GM20000 (cell line): ENCODE measurements at regions not wholly inside any gene's neighbourhood (a gene's known extent, or its start where the extent isn't known, plus 50 kb on each side); places are given as distances from the start of the nearest gene placed in this dataset.

ENCODE experiments used
- DNase-seq: peaks from one replicate; pipeline ENCODE4 v3.0.0; 2012; ENCODE audit warnings: low spot score
- TF ChIP-seq, protein P1 (sequence below): IDR thresholded peaks from 2 replicates; pipeline ENCODE4 v1.5.1; 2012; ENCODE audit warnings: mild to moderate bottlenecking, control low read depth; ENCODE audit errors: extremely low read depth, missing control alignments

DNA sequence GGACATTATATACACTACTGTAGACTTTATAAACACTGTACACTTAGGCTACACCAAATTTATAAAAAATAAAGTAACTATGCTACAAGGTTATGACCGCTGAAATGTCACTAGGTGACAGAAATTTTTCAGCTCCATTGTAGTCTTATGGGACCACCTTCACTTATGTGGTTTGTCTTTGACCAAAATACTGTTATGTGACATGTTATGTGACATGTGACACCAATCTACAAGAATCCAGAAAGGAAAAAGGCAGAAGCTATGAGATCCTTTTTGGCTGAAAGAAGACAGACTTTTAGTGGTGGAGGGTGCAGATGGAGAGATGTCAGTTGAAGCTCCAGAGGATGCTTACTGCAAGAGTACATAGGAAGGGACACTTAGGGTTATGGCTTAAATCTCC, 1378.4 kb upstream of the TENM4 start:
- no peak for DNase-seq
- TF ChIP-seq, protein P1, sequence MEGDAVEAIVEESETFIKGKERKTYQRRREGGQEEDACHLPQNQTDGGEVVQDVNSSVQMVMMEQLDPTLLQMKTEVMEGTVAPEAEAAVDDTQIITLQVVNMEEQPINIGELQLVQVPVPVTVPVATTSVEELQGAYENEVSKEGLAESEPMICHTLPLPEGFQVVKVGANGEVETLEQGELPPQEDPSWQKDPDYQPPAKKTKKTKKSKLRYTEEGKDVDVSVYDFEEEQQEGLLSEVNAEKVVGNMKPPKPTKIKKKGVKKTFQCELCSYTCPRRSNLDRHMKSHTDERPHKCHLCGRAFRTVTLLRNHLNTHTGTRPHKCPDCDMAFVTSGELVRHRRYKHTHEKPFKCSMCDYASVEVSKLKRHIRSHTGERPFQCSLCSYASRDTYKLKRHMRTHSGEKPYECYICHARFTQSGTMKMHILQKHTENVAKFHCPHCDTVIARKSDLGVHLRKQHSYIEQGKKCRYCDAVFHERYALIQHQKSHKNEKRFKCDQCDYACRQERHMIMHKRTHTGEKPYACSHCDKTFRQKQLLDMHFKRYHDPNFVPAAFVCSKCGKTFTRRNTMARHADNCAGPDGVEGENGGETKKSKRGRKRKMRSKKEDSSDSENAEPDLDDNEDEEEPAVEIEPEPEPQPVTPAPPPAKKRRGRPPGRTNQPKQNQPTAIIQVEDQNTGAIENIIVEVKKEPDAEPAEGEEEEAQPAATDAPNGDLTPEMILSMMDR: no peak

DNA sequence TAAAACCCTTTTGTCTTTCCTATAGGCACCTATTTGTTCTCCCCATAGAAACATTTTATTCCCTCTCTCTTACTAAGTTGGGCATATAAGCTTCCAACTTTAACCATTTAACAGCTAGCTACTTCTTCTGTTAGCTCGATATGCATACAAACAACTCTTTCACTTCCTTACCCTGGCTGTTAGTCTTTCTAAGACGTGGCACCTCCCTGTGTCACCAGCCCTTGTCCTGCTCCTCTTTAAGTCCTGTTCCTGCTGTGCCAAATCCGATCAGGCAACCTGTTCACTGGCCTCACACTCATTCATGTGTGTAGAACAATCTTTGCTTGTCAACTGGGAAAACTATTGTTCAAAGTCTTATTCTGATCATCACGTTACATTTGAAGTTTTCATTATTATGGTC, 1376.1 kb upstream of the TENM4 start:
- TF ChIP-seq, protein P1: no peak
- peak; percentile 12 for DNase-seq

DNA sequence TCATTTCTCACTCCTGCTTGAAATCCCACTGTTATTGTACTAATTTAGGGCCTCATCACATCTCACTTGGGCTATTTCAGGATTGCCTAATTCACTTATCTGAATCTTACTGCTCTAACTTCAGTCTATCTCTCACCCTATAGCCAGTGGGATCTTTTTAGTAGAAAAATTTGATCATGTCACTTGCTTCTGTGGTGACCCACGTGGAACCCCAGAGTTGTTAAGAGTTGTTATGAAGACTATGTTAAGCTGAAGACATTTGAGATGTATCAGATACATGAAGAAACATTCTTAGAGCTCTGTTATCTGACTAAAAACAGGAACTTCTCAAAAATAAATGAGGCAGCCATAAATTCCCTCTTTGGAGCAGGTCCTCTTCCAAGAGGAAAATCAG, 1375.6 kb upstream of the TENM4 start:
- TF ChIP-seq, protein P1: no peak
- peak; percentile 3 for DNase-seq

DNA sequence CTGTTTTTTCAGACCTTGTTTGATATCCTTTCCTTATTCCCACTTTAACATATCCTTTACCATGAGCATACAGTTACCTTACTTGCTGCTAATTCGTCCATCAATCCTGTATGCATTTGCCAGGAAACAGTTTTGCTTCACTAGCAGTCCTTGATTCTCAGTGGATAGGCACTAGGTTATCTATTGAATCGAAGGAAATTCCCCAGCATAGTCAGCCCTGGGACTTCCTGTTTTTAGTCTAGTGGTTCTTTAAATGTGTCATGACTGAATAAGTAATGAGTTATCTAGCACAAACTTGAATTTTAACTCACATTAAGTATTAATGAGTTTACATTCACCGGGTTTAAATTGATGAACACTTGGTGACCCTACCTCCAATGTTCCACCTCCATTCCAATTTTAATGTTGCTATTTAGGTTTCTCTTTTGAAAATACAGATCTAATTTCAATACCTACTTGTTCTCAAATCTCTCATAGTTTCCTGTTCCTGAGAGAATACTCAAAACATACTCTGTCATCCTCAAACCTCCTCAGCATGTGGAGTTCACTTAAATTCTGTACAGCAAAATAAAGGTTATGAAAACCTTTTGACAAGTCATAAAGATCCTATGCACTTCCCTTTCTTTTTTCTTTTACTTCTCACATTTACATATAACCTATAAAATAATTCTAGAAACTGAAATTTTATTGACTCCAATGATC, 1375.1 kb upstream of the TENM4 start:
- TF ChIP-seq, protein P1: no peak
- peak; percentile 35 for DNase-seq

DNA sequence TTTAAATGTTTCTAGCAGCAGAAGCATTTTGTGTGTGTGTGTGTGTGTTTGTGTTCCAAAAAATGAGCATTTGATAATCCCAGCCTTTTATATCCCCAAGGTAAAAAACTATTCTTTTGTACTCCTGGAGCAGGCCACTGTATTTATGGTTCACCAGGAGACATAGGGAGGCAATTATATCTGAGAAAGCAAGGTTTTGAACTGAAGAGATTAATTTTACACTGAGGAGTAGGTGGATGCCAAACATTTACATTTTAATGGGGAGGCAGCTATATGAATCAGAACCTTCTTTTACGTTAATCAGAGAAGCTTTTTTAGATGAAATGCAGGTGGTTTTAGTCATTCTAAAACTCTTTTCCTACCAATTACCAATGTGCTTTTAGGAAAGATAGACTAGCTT, 1374.0 kb upstream of the TENM4 start:
- no peak for DNase-seq
- TF ChIP-seq, protein P1: no peak

DNA sequence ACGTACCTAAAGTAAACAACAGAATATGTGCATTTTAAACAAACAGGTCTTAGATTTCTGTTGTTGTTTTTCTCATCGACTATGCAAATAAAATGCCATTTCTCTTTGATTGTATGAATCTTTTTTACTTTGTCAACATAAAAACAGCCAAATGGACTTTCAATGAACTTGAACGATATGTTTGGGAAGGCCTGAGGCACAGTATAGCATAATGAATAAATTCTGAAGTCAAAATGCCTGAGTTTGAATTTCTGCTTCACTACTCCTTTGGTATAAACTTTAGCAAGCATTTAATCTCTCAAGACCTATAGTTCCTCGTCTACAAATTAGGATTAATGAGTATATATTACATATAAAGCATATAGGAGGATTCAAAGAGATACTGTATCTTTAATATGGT, 1369.9 kb upstream of the TENM4 start:
- TF ChIP-seq, protein P1: no peak

DNA sequence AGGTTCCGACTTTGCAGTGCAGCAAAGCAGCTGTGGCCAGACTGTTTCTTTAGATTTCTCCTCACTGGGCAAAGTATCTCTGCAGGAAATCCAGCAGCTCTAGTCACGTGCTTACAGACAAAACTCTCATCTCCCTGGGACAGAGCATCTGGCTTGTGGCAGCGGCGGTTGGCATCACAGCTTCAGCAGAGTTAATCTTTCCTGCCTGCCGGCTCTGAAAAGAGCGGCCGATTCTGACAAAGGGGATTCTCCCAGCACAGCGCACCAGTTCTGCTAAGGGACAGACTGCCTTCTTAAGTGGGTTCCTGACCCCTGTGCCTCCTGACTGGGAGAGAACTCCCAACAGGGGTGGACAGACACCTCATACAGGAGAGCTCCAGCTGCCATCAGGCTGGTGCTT, 1357.3 kb upstream of the TENM4 start:
- no peak for DNase-seq
- TF ChIP-seq, protein P1: no peak

More for the DNA sequence above, 1369.9 kb upstream of the TENM4 start:
- no peak for DNase-seq
